ENCODE measurements at regions not wholly inside any gene's neighbourhood (a gene's known extent, or its start where the extent isn't known, plus 50 kb on each side); places are given as distances from the start of the nearest gene placed in this dataset.

- no peak overlapping the region for H3K4me3 ChIP-seq (ENCODE audit: low read depth, low read length)
- no peak for TF ChIP-seq CTCF (IDR thresholded peaks at IDR 0.05; ENCODE audit: control insufficient read depth, extremely low read depth, insufficient read depth)
- no peak for DNase-seq (ENCODE audit: low read depth)
These were observed 356.6 kb downstream of the KCNJ2 start for GRCh38 chr17:70525961-70526360.

- no peak for DNase-seq (ENCODE audit: low read depth)
- H3K4me3 ChIP-seq (ENCODE audit: low read depth, low read length) = no peak overlapping the region
- TF ChIP-seq CTCF (IDR thresholded peaks at IDR 0.05; ENCODE audit: control insufficient read depth, extremely low read depth, insufficient read depth) = no peak
These were observed 358.1 kb downstream of the KCNJ2 start for GRCh38 chr17:70527364-70527888.

- no peak for TF ChIP-seq CTCF (IDR thresholded peaks at IDR 0.05; ENCODE audit: control insufficient read depth, extremely low read depth, insufficient read depth)
- no peak for DNase-seq (ENCODE audit: low read depth)
- no peak overlapping the region for H3K4me3 ChIP-seq (ENCODE audit: low read depth, low read length)
These were observed 364.1 kb downstream of the KCNJ2 start for GRCh38 chr17:70533427-70533826.

- no peak for TF ChIP-seq CTCF (IDR thresholded peaks at IDR 0.05; ENCODE audit: control insufficient read depth, extremely low read depth, insufficient read depth)
- no peak for DNase-seq (ENCODE audit: low read depth)
- H3K4me3 ChIP-seq (ENCODE audit: low read depth, low read length) = no peak overlapping the region
These were observed 366.7 kb downstream of the KCNJ2 start for GRCh38 chr17:70535986-70536385.

GRCh38 chr17:70539132-70539924, 370.0 kb downstream of the KCNJ2 start:
- no peak for TF ChIP-seq CTCF (IDR thresholded peaks at IDR 0.05; ENCODE audit: control insufficient read depth, extremely low read depth, insufficient read depth)
- no peak overlapping the region for H3K4me3 ChIP-seq (ENCODE audit: low read depth, low read length)
- DNase-seq (ENCODE audit: low read depth) = no peak

GRCh38 chr17:70542876-70543275, 373.5 kb downstream of the KCNJ2 start:
- TF ChIP-seq CTCF (IDR thresholded peaks at IDR 0.05; ENCODE audit: control insufficient read depth, extremely low read depth, insufficient read depth) = no peak
- no peak for DNase-seq (ENCODE audit: low read depth)
- H3K4me3 ChIP-seq (ENCODE audit: low read depth, low read length) = no peak overlapping the region

GRCh38 chr17:70544317-70544716, 375.0 kb downstream of the KCNJ2 start:
- no peak for TF ChIP-seq CTCF (IDR thresholded peaks at IDR 0.05; ENCODE audit: control insufficient read depth, extremely low read depth, insufficient read depth)
- no peak for DNase-seq (ENCODE audit: low read depth)
- no peak overlapping the region for H3K4me3 ChIP-seq (ENCODE audit: low read depth, low read length)

Measured in LNCaP clone FGC (cell line).